OCI-LY7 (cell line): ENCODE measurements at regions not wholly inside any gene's neighbourhood (a gene's known extent, or its start where the extent isn't known, plus 50 kb on each side); places are given as distances from the start of the nearest gene placed in this dataset.

ENCODE experiments used
- BruUV-seq: library from RNA; stranded (reverse); fragments of 400-500 nt; replicated peaks from 2 replicates; lab custom pipeline; 2021; lab: Mats Ljungman, UMichigan
- CTCF ChIA-PET: fragments of 300-600 bp; sonication (Branson Sonifier 250); formaldehyde crosslinking; loops from one replicate; lab custom pipeline; 2022; ENCODE audit warnings: antibody characterized with exemption; ENCODE audit not compliant: unreplicated experiment; lab: Charles Lee
- POLR2A ChIA-PET: fragments of 300-600 bp; sonication (Branson Sonifier 250); formaldehyde crosslinking; loops from one replicate; lab custom pipeline; 2022; ENCODE audit warnings: antibody characterized with exemption; lab: Charles Lee
- DNase-seq: peaks from one replicate; pipeline ENCODE4 v3.0.0-alpha.2; 2015; ENCODE audit warnings: low spot score
- H2AFZ ChIP-seq: fragments of 200-600 bp; sonication (generic), shearing (Covaris generic); 2 replicates; pipeline ENCODE4 v1.6.1; 2014; ENCODE audit warnings: mild to moderate bottlenecking, antibody characterized with exemption, low read length, moderate library complexity
- H3K27ac ChIP-seq: fragments of 200-600 bp; sonication (generic); 2 replicates; pipeline ENCODE4 v1.5.1; 2014; ENCODE audit warnings: mixed run types, low read depth, mild to moderate bottlenecking, moderate library complexity, low read length, inconsistent platforms; ENCODE audit not compliant: poor library complexity, severe bottlenecking
- H3K36me3 ChIP-seq: fragments of 200-600 bp; sonication (generic); 2 replicates; pipeline ENCODE4 v1.6.1; 2014; ENCODE audit warnings: mild to moderate bottlenecking, antibody characterized with exemption, low read length, moderate library complexity, mixed read lengths; ENCODE audit not compliant: insufficient read depth
- H3K4me1 ChIP-seq: fragments of 200-600 bp; sonication (generic); 2 replicates; pipeline ENCODE4 v1.5.1; 2014; ENCODE audit warnings: mild to moderate bottlenecking, low read length; ENCODE audit not compliant: insufficient read depth, poor library complexity, severe bottlenecking
- H3K4me2 ChIP-seq: fragments of 200-600 bp; sonication (generic); 2 replicates; pipeline ENCODE4 v1.6.1; 2014; ENCODE audit warnings: mild to moderate bottlenecking, low read length
- H3K4me3 ChIP-seq: fragments of 200-600 bp; sonication (generic); 2 replicates; pipeline ENCODE4 v1.5.1; 2014; ENCODE audit warnings: mild to moderate bottlenecking, low read depth, low read length; ENCODE audit not compliant: poor library complexity, severe bottlenecking
- H3K79me2 ChIP-seq: fragments of 200-600 bp; sonication (generic); 2 replicates; pipeline ENCODE4 v1.6.1; 2016; ENCODE audit warnings: low read depth, mild to moderate bottlenecking, low read length, moderate library complexity, mixed read lengths; ENCODE audit not compliant: insufficient read depth
- H3K9me2 ChIP-seq: fragments of 200-600 bp; sonication (generic); 2 replicates; pipeline ENCODE4 v1.6.1; 2016; ENCODE audit warnings: mild to moderate bottlenecking, low read length, mixed read lengths; ENCODE audit not compliant: insufficient read depth
- H3K9me3 ChIP-seq: fragments of 200-600 bp; sonication (generic); 2 replicates; pipeline ENCODE4 v1.6.1; 2014; ENCODE audit warnings: mild to moderate bottlenecking, mixed run types, low read length, mixed read lengths
- H4K20me1 ChIP-seq: fragments of 200-600 bp; sonication (generic); 2 replicates; pipeline ENCODE4 v1.6.1; 2014; ENCODE audit warnings: mild to moderate bottlenecking, antibody characterized with exemption, low read length, moderate library complexity, mixed read lengths; ENCODE audit not compliant: insufficient read depth
- EZH2phosphoT487 ChIP-seq: fragments of 200-600 bp; sonication (generic); IDR thresholded peaks from 2 replicates; pipeline ENCODE4 v1.6.1; 2018; ENCODE audit warnings: low read depth, borderline replicate concordance, mild to moderate bottlenecking, mixed run types, antibody characterized with exemption, low read length, moderate library complexity, mixed read lengths
- intact Hi-C: fragments of 100-400 bp; cut with micrococcal nuclease; formaldehyde crosslinking; loops from one replicate; pipeline ENCODE4 v1.10.0; 2022; ENCODE audit not compliant: unreplicated experiment
- TF ChIP-seq, protein P1 (sequence below): fragments of 200-600 bp; sonication (generic); conservative IDR thresholded peaks from 2 replicates; pipeline ENCODE4 v1.5.1; 2014; ENCODE audit warnings: mild to moderate bottlenecking, antibody characterized with exemption, low read length, moderate library complexity, mixed read lengths

GRCh38 chr10:29112827-29113615 lies 175.8 kb upstream of the LYZL1 start:
- Histone ChIP-seq H3K36me3 (no peaks in the 10 kb centered on the region), H4K20me1 (no peaks in the 10 kb centered on the region), H3K4me1 (no peaks in the 10 kb centered on the region), H3K27ac (no peak overlapping the region), H3K4me2 (no peak overlapping the region), H3K79me2 (no peaks in the 10 kb centered on the region), H3K9me3 (peaks cover 5% of the 10 kb centered on the region; the same call in 1 of the 2 replicates), H3K4me3 (no peak overlapping the region), H3K9me2 (no peaks in the 10 kb centered on the region), H2AFZ (no peak overlapping the region)
- ChIA-PET POLR2A (no interaction called here), CTCF (no interaction called here)
- intact Hi-C loops, result no loop called here
- TF ChIP-seq EZH2phosphoT487, result no peak
- TF ChIP-seq, protein P1, sequence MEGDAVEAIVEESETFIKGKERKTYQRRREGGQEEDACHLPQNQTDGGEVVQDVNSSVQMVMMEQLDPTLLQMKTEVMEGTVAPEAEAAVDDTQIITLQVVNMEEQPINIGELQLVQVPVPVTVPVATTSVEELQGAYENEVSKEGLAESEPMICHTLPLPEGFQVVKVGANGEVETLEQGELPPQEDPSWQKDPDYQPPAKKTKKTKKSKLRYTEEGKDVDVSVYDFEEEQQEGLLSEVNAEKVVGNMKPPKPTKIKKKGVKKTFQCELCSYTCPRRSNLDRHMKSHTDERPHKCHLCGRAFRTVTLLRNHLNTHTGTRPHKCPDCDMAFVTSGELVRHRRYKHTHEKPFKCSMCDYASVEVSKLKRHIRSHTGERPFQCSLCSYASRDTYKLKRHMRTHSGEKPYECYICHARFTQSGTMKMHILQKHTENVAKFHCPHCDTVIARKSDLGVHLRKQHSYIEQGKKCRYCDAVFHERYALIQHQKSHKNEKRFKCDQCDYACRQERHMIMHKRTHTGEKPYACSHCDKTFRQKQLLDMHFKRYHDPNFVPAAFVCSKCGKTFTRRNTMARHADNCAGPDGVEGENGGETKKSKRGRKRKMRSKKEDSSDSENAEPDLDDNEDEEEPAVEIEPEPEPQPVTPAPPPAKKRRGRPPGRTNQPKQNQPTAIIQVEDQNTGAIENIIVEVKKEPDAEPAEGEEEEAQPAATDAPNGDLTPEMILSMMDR, result no peak
- BruUV-seq, result no TSS peak
- no peak for DNase-seq

- TF ChIP-seq, protein P1, result no peak
- TF ChIP-seq EZH2phosphoT487, result no peak
- POLR2A ChIA-PET, result no interaction called here
- Histone ChIP-seq H3K4me3 (no peak overlapping the region), H4K20me1 (no peaks in the 10 kb centered on the region), H3K4me1 (no peaks in the 10 kb centered on the region), H3K27ac (no peak overlapping the region), H3K4me2 (no peak overlapping the region), H3K79me2 (no peaks in the 10 kb centered on the region), H3K36me3 (no peaks in the 10 kb centered on the region), H2AFZ (no peak overlapping the region), H3K9me3 (peaks cover 10% of the 10 kb centered on the region; the same call in 1 of the 2 replicates), H3K9me2 (no peaks in the 10 kb centered on the region)
- CTCF ChIA-PET, result no interaction called here
- no peak for DNase-seq
- no TSS peak for BruUV-seq
- intact Hi-C loops, result no loop called here
These were observed 175.3 kb upstream of the LYZL1 start for GRCh38 chr10:29113616-29113945.

DNA sequence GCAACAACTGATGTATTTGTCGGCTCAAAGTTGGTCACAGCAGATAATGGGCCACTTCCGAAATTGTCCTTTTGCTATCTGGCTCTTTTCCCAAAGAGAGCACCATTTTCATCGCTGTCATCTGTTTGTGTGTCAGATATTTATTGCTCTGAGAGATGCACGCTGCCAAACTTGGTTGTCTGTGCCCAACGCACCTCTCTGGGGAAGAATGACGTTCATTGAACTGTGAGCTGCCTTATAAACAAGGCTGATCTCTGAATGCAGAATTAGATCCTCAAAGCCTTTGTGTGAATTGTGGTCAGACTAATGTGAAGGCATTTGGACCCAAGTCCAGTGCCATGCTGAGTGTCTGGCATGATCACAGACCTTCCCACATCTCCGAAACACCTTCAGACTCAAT lies 174.7 kb upstream of the LYZL1 start:
- intact Hi-C loops, result no loop called here
- POLR2A ChIA-PET, result no interaction called here

More for the DNA sequence above, 174.7 kb upstream of the LYZL1 start:
- Histone ChIP-seq H2AFZ (no peak overlapping the region), H3K4me2 (no peak overlapping the region), H3K4me1 (no peaks in the 10 kb centered on the region), H3K36me3 (no peaks in the 10 kb centered on the region), H3K4me3 (no peak overlapping the region), H4K20me1 (no peaks in the 10 kb centered on the region), H3K79me2 (no peaks in the 10 kb centered on the region), H3K9me3 (peaks cover 14% of the 10 kb centered on the region; the same call in 1 of the 2 replicates), H3K27ac (no peak overlapping the region), H3K9me2 (no peaks in the 10 kb centered on the region)
- CTCF ChIA-PET, result no interaction called here
- TF ChIP-seq, protein P1, result no peak
- no peak for TF ChIP-seq EZH2phosphoT487
- DNase-seq, result no peak
- no TSS peak for BruUV-seq
